Lower leg skin (tissue), 3 donors: ENCODE measurements at regions not wholly inside any gene's neighbourhood (a gene's known extent, or its start where the extent isn't known, plus 50 kb on each side); places are given as distances from the start of the nearest gene placed in this dataset.

ENCODE experiments used
- CTCF ChIP-seq, 3 donors: fragments of 450-650 bp; IDR thresholded peaks; one replicate each; pipeline ENCODE4 v1.5.1; 2016; ENCODE audit warnings: antibody characterized with exemption in 3 of 3, mild to moderate bottlenecking in 3 of 3, moderate library complexity in 2 of 3
- POLR2A ChIP-seq, 2 donors: fragments of 450-650 bp; IDR thresholded peaks; one replicate each; pipeline ENCODE4 v1.6.1; 2016 to 2017; ENCODE audit warnings: antibody characterized with exemption in 2 of 2, mild to moderate bottlenecking in 1 of 2, moderate library complexity in 1 of 2

- TF ChIP-seq CTCF (IDR thresholded peaks at IDR 0.05) (no peak), POLR2A (IDR thresholded peaks at IDR 0.05) (no peak)
These were observed 606.8 kb downstream of the DACH1 start for GRCh38 chr13:71260246-71260645.
